ENCODE measurements at regions not wholly inside any gene's neighbourhood (a gene's known extent, or its start where the extent isn't known, plus 50 kb on each side); places are given as distances from the start of the nearest gene placed in this dataset.

DNA sequence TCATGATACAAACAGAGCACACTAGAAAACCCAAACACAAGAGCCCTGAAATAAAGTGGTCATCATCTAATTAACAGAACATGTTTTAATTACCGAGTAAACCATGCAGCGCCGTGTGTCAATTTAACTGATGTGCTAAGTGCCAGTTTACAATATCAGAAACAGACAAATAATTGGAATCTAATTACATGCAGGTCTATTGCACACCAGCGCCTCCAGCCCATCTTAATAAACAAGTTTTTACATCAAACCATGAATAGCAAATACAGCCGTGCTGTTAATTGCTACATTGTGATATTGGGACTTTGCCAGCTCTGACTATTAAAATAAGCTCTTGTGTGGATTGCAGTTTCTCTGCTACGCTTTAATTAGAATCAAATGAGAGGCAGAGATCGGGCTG, 510.2 kb upstream of the MDFIC2 start:
- WGBS (ENCODE audit: insufficient coverage, low coverage, missing lambda C conversion rate): 1% methylated on average over 7 of the region's 7 CpGs
- no peak overlapping the region for H3K4me3 ChIP-seq
- H3K27me3 ChIP-seq (ENCODE audit: control insufficient read depth in 2 of 2, insufficient read depth in 2 of 2, low read length in 2 of 2): peaks cover 0 to 6% of the 10 kb centered on the region in 2 experiments; a peak in 2 of 5 replicates
- no peaks in the 10 kb centered on the region for H3K36me3 ChIP-seq (ENCODE audit: control insufficient read depth, insufficient read depth, low read length)
- no peak overlapping the region for H2AFZ ChIP-seq (ENCODE audit: low read depth, low read length)
- no peaks in the 10 kb centered on the region for H3K79me2 ChIP-seq (ENCODE audit: control insufficient read depth, insufficient read depth, low read length)
- no peak overlapping the region for H3K27ac ChIP-seq (ENCODE audit: extremely low read depth, low read depth, low read length)
- no peak for FAIRE-seq
- no peaks in the 10 kb centered on the region for H3K9me3 ChIP-seq (replicated peaks; ENCODE audit: control insufficient read depth, insufficient read depth, low read depth, low read length)
- no peaks in the 10 kb centered on the region for H4K20me1 ChIP-seq (replicated peaks; ENCODE audit: control insufficient read depth, insufficient read depth, low read length)
- intact Hi-C loops (cut with micrococcal nuclease) (no loop called here), in situ Hi-C loops (cut with MboI) (no loop called here)
- H3K4me1 ChIP-seq (replicated peaks in 1 of 2; ENCODE audit: control insufficient read depth in 2 of 2, insufficient read depth in 2 of 2, low read length in 2 of 2): no peaks in the 10 kb centered on the region
- no peak for DNase-seq (ENCODE audit: extremely low read depth in 1 of 4, low spot score in 3 of 4)
- ChIA-PET CTCF (ENCODE audit: low intra/inter-chr PET ratio) (no interaction called here), POLR2A (no interaction called here)
- no TSS peak for BruUV-seq (replicated peaks)
- H3K4me2 ChIP-seq (ENCODE audit: insufficient read depth, low read length): no peak overlapping the region
- no peak overlapping the region for H3K9ac ChIP-seq (ENCODE audit: insufficient read depth in 1 of 2, low read depth in 2 of 2, low read length in 2 of 2)
- H3K9me1 ChIP-seq (ENCODE audit: control insufficient read depth, insufficient read depth, low read length): no peaks in the 10 kb centered on the region
- ATAC-seq: no peak
- TF ChIP-seq RCOR1 (IDR thresholded peaks at IDR 0.05; ENCODE audit: borderline replicate concordance in 1 of 2, low read depth in 2 of 2, low read length in 2 of 2) (no peak), NELFE (IDR thresholded peaks at IDR 0.05; ENCODE audit: insufficient read depth, insufficient read length) (no peak), MBD2 (IDR thresholded peaks at IDR 0.05; ENCODE audit: borderline replicate concordance, low read depth) (no peak), CTBP1 (IDR thresholded peaks at IDR 0.05; ENCODE audit: borderline replicate concordance) (no peak), ZNF586 (CRISPR knock-in tag; conservative IDR thresholded peaks at IDR 0.05) (no peak), FOXA3 (CRISPR knock-in tag; conservative IDR thresholded peaks at IDR 0.05 in 1 of 2, IDR thresholded peaks at IDR 0.05 in 1 of 2) (no peak), RBM14 (IDR thresholded peaks at IDR 0.05; ENCODE audit: borderline replicate concordance, insufficient read depth, low read depth, low read length) (no peak), CREBBP (IDR thresholded peaks at IDR 0.05; ENCODE audit: low read depth, low read length) (no peak), PRMT5 (CRISPR knock-in tag; IDR thresholded peaks at IDR 0.05) (no peak), ZNF133 (CRISPR knock-in tag; IDR thresholded peaks at IDR 0.05) (no peak), TBP (optimal IDR thresholded peaks at IDR 0.05; ENCODE audit: low read depth, low read length) (no peak), ESRRB (CRISPR knock-in tag; IDR thresholded peaks at IDR 0.05; ENCODE audit: borderline replicate concordance) (no peak), ZNF174 (CRISPR knock-in tag; IDR thresholded peaks at IDR 0.05) (no peak), FOXK2 (conservative IDR thresholded peaks at IDR 0.05 in 1 of 2, IDR thresholded peaks at IDR 0.05 in 1 of 2; ENCODE audit: low read depth in 2 of 2) (no peak)
- TF ChIP-seq, protein P1, sequence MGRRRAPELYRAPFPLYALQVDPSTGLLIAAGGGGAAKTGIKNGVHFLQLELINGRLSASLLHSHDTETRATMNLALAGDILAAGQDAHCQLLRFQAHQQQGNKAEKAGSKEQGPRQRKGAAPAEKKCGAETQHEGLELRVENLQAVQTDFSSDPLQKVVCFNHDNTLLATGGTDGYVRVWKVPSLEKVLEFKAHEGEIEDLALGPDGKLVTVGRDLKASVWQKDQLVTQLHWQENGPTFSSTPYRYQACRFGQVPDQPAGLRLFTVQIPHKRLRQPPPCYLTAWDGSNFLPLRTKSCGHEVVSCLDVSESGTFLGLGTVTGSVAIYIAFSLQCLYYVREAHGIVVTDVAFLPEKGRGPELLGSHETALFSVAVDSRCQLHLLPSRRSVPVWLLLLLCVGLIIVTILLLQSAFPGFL (CRISPR knock-in tag; IDR thresholded peaks at IDR 0.05): no peak
- TF ChIP-seq, protein P2, sequence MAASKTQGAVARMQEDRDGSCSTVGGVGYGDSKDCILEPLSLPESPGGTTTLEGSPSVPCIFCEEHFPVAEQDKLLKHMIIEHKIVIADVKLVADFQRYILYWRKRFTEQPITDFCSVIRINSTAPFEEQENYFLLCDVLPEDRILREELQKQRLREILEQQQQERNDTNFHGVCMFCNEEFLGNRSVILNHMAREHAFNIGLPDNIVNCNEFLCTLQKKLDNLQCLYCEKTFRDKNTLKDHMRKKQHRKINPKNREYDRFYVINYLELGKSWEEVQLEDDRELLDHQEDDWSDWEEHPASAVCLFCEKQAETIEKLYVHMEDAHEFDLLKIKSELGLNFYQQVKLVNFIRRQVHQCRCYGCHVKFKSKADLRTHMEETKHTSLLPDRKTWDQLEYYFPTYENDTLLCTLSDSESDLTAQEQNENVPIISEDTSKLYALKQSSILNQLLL (CRISPR knock-in tag; IDR thresholded peaks at IDR 0.05; ENCODE audit: borderline replicate concordance): no peak
- TF ChIP-seq, protein P3, sequence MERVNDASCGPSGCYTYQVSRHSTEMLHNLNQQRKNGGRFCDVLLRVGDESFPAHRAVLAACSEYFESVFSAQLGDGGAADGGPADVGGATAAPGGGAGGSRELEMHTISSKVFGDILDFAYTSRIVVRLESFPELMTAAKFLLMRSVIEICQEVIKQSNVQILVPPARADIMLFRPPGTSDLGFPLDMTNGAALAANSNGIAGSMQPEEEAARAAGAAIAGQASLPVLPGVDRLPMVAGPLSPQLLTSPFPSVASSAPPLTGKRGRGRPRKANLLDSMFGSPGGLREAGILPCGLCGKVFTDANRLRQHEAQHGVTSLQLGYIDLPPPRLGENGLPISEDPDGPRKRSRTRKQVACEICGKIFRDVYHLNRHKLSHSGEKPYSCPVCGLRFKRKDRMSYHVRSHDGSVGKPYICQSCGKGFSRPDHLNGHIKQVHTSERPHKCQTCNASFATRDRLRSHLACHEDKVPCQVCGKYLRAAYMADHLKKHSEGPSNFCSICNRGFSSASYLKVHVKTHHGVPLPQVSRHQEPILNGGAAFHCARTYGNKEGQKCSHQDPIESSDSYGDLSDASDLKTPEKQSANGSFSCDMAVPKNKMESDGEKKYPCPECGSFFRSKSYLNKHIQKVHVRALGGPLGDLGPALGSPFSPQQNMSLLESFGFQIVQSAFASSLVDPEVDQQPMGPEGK (CRISPR knock-in tag; IDR thresholded peaks at IDR 0.05; ENCODE audit: borderline replicate concordance): no peak
- TF ChIP-seq, protein P4, sequence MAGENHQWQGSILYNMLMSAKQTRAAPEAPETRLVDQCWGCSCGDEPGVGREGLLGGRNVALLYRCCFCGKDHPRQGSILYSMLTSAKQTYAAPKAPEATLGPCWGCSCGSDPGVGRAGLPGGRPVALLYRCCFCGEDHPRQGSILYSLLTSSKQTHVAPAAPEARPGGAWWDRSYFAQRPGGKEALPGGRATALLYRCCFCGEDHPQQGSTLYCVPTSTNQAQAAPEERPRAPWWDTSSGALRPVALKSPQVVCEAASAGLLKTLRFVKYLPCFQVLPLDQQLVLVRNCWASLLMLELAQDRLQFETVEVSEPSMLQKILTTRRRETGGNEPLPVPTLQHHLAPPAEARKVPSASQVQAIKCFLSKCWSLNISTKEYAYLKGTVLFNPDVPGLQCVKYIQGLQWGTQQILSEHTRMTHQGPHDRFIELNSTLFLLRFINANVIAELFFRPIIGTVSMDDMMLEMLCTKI (IDR thresholded peaks at IDR 0.05; ENCODE audit: partially characterized antibody): no peak
